Transverse colon (tissue), 4 donors: ENCODE measurements at regions not wholly inside any gene's neighbourhood (a gene's known extent, or its start where the extent isn't known, plus 50 kb on each side); places are given as distances from the start of the nearest gene placed in this dataset.
"Not testable (repeated sequence)": the region's sequence is repeated elsewhere in the genome, so short reads cannot be mapped to it uniquely, and the experiment has no call there.

Experiments
- DNase-seq: peaks from one replicate; pipeline ENCODE4 v3.0.0-alpha.2; 2019
- H3K27ac ChIP-seq, 4 donors: fragments of 200-600 bp; sonication (generic); 2 replicates each; pipeline ENCODE4 v1.5.1; 2016 to 2018; ENCODE audit warnings: inconsistent platforms in 4 of 4
- H3K27me3 ChIP-seq: fragments of 200-600 bp; sonication (generic); 2 replicates; pipeline ENCODE4 v1.5.1; 2017; ENCODE audit warnings: inconsistent platforms
- H3K36me3 ChIP-seq, 4 donors: fragments of 200-600 bp; sonication (generic); 2 replicates each; pipeline ENCODE4 v1.5.1; 2017 to 2019; ENCODE audit warnings: inconsistent platforms in 4 of 4
- H3K4me1 ChIP-seq, 4 donors: fragments of 200-600 bp; sonication (generic); 2 replicates each; pipeline ENCODE4 v1.5.1; 2017 to 2020; ENCODE audit warnings: inconsistent platforms in 4 of 4
- H3K4me3 ChIP-seq, 4 donors: fragments of 200-600 bp; sonication (generic); 1 replicate in 1 of 4; 2 replicates in 3 of 4; pipeline versions ENCODE4 v1.5.1 to v1.6.1; 2017 to 2019; ENCODE audit warnings: inconsistent platforms in 4 of 4
- H3K9me3 ChIP-seq, 2 donors: fragments of 200-600 bp; sonication (generic); 2 replicates each; pipeline ENCODE4 v1.5.1; 2017 to 2019; ENCODE audit warnings: inconsistent platforms in 2 of 2
- CTCF ChIP-seq, 5 experiments: fragments of 200-600 bp in 3 of 5; fragments of 450-650 bp in 2 of 5; sonication (generic) in 3 of 5; IDR thresholded peaks; 1 replicate in 2 of 5; 2 replicates in 3 of 5; pipeline ENCODE4 v1.5.1; 2016 to 2017; ENCODE audit warnings: antibody characterized with exemption in 5 of 5, inconsistent platforms in 3 of 5, mild to moderate bottlenecking in 2 of 5, moderate library complexity in 1 of 5
- EP300 ChIP-seq: sonication (generic); formaldehyde crosslinking; IDR thresholded peaks from one replicate; pipeline ENCODE4 v1.6.1; 2017; ENCODE audit warnings: antibody characterized with exemption, low read depth
- POLR2A ChIP-seq: fragments of 450-650 bp; IDR thresholded peaks from one replicate; pipeline ENCODE4 v1.6.1; 2016; ENCODE audit warnings: antibody characterized with exemption, mild to moderate bottlenecking, moderate library complexity
- POLR2AphosphoS5 ChIP-seq, 3 donors: sonication (generic); formaldehyde crosslinking; IDR thresholded peaks; one replicate each; pipeline ENCODE4 v1.6.1; 2016; ENCODE audit warnings: antibody characterized with exemption in 3 of 3
- WGBS, 2 donors: methylation state at CpG; one replicate each; pipeline ENCODE4 v1.1.5; 2018; ENCODE audit warnings: low coverage in 1 of 2; 5-methylcytosine and 5-hydroxymethylcytosine counted together
- in situ Hi-C, 4 donors: fragments of 200-750 bp; cut with MboI; loops; one replicate each; pipeline versions ENCODE4 v1.15.0 to v1.15.1; 2017; ENCODE audit warnings: low sequenced_read_pairs in 3 of 4, low pct_ligation_motif_present in 1 of 4, low pct_unique_long_range_greater_than_20kb in 1 of 4
- intact Hi-C: fragments of 100-400 bp; cut with DNase I; formaldehyde crosslinking; loops from one replicate; pipeline ENCODE4 v1.15.1; 2023; ENCODE audit warnings: low total_unique reads

GRCh38 chr2:147424766-147425165, 420.1 kb upstream of the ACVR2A start:
- DNase-seq: no peak
- intact Hi-C loops: no loop called here
- WGBS, 2 donors: 88% methylated on average over 1 of the region's 1 CpG; no CpG with 5 or more reads in 1 of the 2 donors
- Histone ChIP-seq H3K27me3 (no peaks in the 10 kb centered on the region), H3K27ac (peak overlapping the region in 1 of 4 donors; percentile 27), H3K4me1 (peaks cover 0 to 16% (median 7%) of the 10 kb centered on the region in 4 donors), H3K4me3 (no peak overlapping the region), H3K36me3 (no peaks in the 10 kb centered on the region), H3K9me3 (no peaks in the 10 kb centered on the region)
- in situ Hi-C loops: no loop called here
- TF ChIP-seq EP300: no peak
- TF ChIP-seq CTCF (IDR thresholded peaks at IDR 0.05): no peak
- no peak for TF ChIP-seq POLR2AphosphoS5 (IDR thresholded peaks at IDR 0.05)
- no peak for TF ChIP-seq POLR2A

- in situ Hi-C loops: no loop called here
- no peak overlapping the region for H3K27ac ChIP-seq
- no peaks in the 10 kb centered on the region for H3K27me3 ChIP-seq
- H3K4me3 ChIP-seq: no peak overlapping the region
- TF ChIP-seq CTCF (IDR thresholded peaks at IDR 0.05): no peak
- TF ChIP-seq POLR2A: no peak
- no peak for TF ChIP-seq POLR2AphosphoS5 (IDR thresholded peaks at IDR 0.05)
- TF ChIP-seq EP300: no peak
- peaks cover 0 to 19% (median 5%) of the 10 kb centered on the region in 4 donors for H3K4me1 ChIP-seq
- DNase-seq: no peak
- H3K9me3 ChIP-seq: no peaks in the 10 kb centered on the region
- 60 to 65% methylated on average over 1 of the region's 1 CpG for WGBS, 2 donors
- H3K36me3 ChIP-seq: no peaks in the 10 kb centered on the region
- intact Hi-C loops: no loop called here
Measured at GRCh38 chr2:147420947-147421675, 423.7 kb upstream of the ACVR2A start.

GRCh38 chr2:147420517-147420916, 424.3 kb upstream of the ACVR2A start:
- TF ChIP-seq EP300: no peak
- intact Hi-C loops (no loop called here), in situ Hi-C loops (no loop called here)
- Histone ChIP-seq H3K4me3 (no peak overlapping the region), H3K36me3 (no peaks in the 10 kb centered on the region), H3K9me3 (no peaks in the 10 kb centered on the region), H3K27ac (no peak overlapping the region), H3K27me3 (no peaks in the 10 kb centered on the region), H3K4me1 (peaks cover 0 to 13% (median 3%) of the 10 kb centered on the region in 4 donors)
- no peak for DNase-seq
- WGBS, 2 donors: 62 to 85% methylated on average over 2 to 7 of the region's 7 CpGs

- Histone ChIP-seq H3K4me3 (no peak overlapping the region), H3K4me1 (peaks cover 0 to 5% (median 0%) of the 10 kb centered on the region in 4 donors), H3K27me3 (no peaks in the 10 kb centered on the region), H3K36me3 (no peaks in the 10 kb centered on the region), H3K27ac (no peak overlapping the region), H3K9me3 (no peaks in the 10 kb centered on the region)
- intact Hi-C loops (no loop called here), in situ Hi-C loops (no loop called here)
- no peak for TF ChIP-seq POLR2A
- no peak for TF ChIP-seq EP300
- no peak for TF ChIP-seq CTCF (IDR thresholded peaks at IDR 0.05)
- DNase-seq: no peak
- 62 to 83% methylated on average over 4 of the region's 4 CpGs for WGBS, 2 donors
Measured at GRCh38 chr2:147416099-147416498, 428.7 kb upstream of the ACVR2A start.

GRCh38 chr2:147414656-147415055, 430.2 kb upstream of the ACVR2A start:
- in situ Hi-C loops, intact Hi-C loops, H3K27me3 ChIP-seq, H3K9me3 ChIP-seq, H3K4me3 ChIP-seq, H3K27ac ChIP-seq, DNase-seq, H3K36me3 ChIP-seq, H3K4me1 ChIP-seq: not testable (repeated sequence)
- 61% methylated on average over 1 of the region's 1 CpG; no CpG with 5 or more reads in 1 of the 2 donors for WGBS, 2 donors
